Spleen (tissue), 11 donors: ENCODE measurements at regions not wholly inside any gene's neighbourhood (a gene's known extent, or its start where the extent isn't known, plus 50 kb on each side); places are given as distances from the start of the nearest gene placed in this dataset.

ENCODE experiments used
- DNase-seq: peaks from one replicate; pipeline ENCODE4 v3.0.0-alpha.2; 2020
- H3K27ac ChIP-seq, 8 donors: fragments of 200-600 bp; sonication (generic) in 7 of 8; 1 replicate in 4 of 8; 2 replicates in 4 of 8; pipeline versions ENCODE4 v1.5.0 to v1.8.0; 2016 to 2021; ENCODE audit warnings: inconsistent platforms in 4 of 8, mild to moderate bottlenecking in 4 of 8, moderate library complexity in 1 of 8
- H3K27me3 ChIP-seq, 7 donors: fragments of 200-600 bp; sonication (generic) in 6 of 7; replicated peaks in 1 of 7; 1 replicate in 4 of 7; 2 replicates in 3 of 7; pipeline versions ENCODE4 v1.5.0 to v1.8.0; 2016 to 2021; ENCODE audit warnings: inconsistent platforms in 3 of 7, mild to moderate bottlenecking in 1 of 7
- H3K36me3 ChIP-seq, 6 donors: fragments of 200-600 bp; sonication (generic) in 5 of 6; 1 replicate in 4 of 6; 2 replicates in 2 of 6; pipeline versions ENCODE4 v1.5.0 to v1.8.0; 2016 to 2021; ENCODE audit warnings: inconsistent platforms in 2 of 6
- H3K4me1 ChIP-seq, 6 donors: fragments of 200-600 bp; sonication (generic) in 5 of 6; 1 replicate in 3 of 6; 2 replicates in 3 of 6; pipeline versions ENCODE4 v1.5.0 to v1.8.0; 2016 to 2021; ENCODE audit warnings: inconsistent platforms in 3 of 6
- H3K4me3 ChIP-seq, 8 donors: fragments of 200-600 bp; sonication (generic) in 7 of 8; 1 replicate in 4 of 8; 2 replicates in 4 of 8; pipeline versions ENCODE4 v1.5.0 to v1.8.0; 2016 to 2021; ENCODE audit warnings: inconsistent platforms in 4 of 8, mild to moderate bottlenecking in 4 of 8, moderate library complexity in 2 of 8
- H3K9me3 ChIP-seq, 8 donors: fragments of 200-600 bp; sonication (generic) in 7 of 8; 1 replicate in 4 of 8; 2 replicates in 4 of 8; pipeline versions ENCODE4 v1.5.0 to v1.8.0; 2016 to 2021; ENCODE audit warnings: inconsistent platforms in 4 of 8
- POLR2A ChIP-seq, 3 donors: fragments of 450-650 bp; IDR thresholded peaks; one replicate each; pipeline ENCODE4 v1.5.1; 2017; ENCODE audit warnings: antibody characterized with exemption in 3 of 3, mild to moderate bottlenecking in 1 of 3
- POLR2AphosphoS5 ChIP-seq, 3 donors: sonication (generic); formaldehyde crosslinking; IDR thresholded peaks; one replicate each; pipeline ENCODE4 v1.5.1; 2017; ENCODE audit warnings: antibody characterized with exemption in 3 of 3
- WGBS, 5 donors: extraction: QIAGEN DNeasy Blood & Tissue Kit in 3 of 5; methylation state at CpG; one replicate each; pipeline versions ENCODE4 v1.1.5 to v1.1.7; 2013 to 2018; 5-methylcytosine and 5-hydroxymethylcytosine counted together
- intact Hi-C: fragments of 100-400 bp; cut with DNase I; formaldehyde crosslinking; loops from one replicate; pipeline ENCODE4 v1.15.0; 2023; ENCODE audit warnings: low total_unique reads
- TF ChIP-seq, protein P1 (sequence below), 11 experiments: fragments of 200-600 bp in 7 of 11; fragments of 450-650 bp in 4 of 11; sonication (generic) in 4 of 11; IDR thresholded peaks in 8 of 11; conservative IDR thresholded peaks in 3 of 11; 1 replicate in 7 of 11; 2 replicates in 4 of 11; pipeline versions ENCODE4 v1.4.0 to v1.8.0; 2016 to 2021; ENCODE audit warnings: antibody characterized with exemption in 11 of 11, inconsistent platforms in 4 of 11, mild to moderate bottlenecking in 1 of 11
- donor health status: healthy with polysubstance abuse.
- donor health status: DM: no; HTN: no; CAD: no; lungs with moderate emphysema.
- donor health status: DM: no; HTN: no; CAD: no.
- donor health status: Bipolar disorder and iron deficiency.
- donor health status: healthy.
- donor health status: DM: no; HTN: no; CAD: no.
- donor health status: DM: yes; HTN: yes; CAD: no.

DNA sequence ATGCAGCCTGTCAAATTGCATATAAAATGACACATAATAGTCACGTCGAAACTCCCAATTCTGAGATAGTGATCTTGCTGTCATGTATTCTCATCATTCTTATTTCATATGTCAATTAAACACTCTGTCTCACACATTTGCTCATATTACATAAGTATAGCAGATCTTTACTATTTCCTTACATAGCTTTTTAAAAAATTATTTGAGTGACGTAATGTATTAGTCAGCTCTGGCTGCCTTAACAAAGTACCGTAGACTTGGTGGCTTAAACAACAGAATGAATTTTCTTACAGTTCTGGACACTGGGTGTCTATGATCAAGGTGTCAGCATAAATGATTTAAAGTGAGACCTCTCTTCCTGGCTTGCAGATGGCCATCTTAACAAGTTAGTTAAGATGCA, 1032.3 kb upstream of the NRXN1 start:
- intact Hi-C loops = no loop called here
- WGBS, 5 donors = 91 to 96% (median 94%) methylated on average over 4 of the region's 4 CpGs
- TF ChIP-seq, protein P1, sequence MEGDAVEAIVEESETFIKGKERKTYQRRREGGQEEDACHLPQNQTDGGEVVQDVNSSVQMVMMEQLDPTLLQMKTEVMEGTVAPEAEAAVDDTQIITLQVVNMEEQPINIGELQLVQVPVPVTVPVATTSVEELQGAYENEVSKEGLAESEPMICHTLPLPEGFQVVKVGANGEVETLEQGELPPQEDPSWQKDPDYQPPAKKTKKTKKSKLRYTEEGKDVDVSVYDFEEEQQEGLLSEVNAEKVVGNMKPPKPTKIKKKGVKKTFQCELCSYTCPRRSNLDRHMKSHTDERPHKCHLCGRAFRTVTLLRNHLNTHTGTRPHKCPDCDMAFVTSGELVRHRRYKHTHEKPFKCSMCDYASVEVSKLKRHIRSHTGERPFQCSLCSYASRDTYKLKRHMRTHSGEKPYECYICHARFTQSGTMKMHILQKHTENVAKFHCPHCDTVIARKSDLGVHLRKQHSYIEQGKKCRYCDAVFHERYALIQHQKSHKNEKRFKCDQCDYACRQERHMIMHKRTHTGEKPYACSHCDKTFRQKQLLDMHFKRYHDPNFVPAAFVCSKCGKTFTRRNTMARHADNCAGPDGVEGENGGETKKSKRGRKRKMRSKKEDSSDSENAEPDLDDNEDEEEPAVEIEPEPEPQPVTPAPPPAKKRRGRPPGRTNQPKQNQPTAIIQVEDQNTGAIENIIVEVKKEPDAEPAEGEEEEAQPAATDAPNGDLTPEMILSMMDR (IDR thresholded peaks at IDR 0.05 in 8 of 11, conservative IDR thresholded peaks at IDR 0.05 in 3 of 11) = no peak
- TF ChIP-seq POLR2A (IDR thresholded peaks at IDR 0.05) (no peak), POLR2AphosphoS5 (IDR thresholded peaks at IDR 0.05) (no peak)
- H3K9me3 ChIP-seq = peaks cover 0 to 20% (median 5%) of the 10 kb centered on the region in 8 donors
- H3K4me1 ChIP-seq = no peaks in the 10 kb centered on the region
- H3K36me3 ChIP-seq = no peaks in the 10 kb centered on the region
- no peak for DNase-seq
- H3K4me3 ChIP-seq = no peak overlapping the region
- no peak overlapping the region for H3K27ac ChIP-seq
- H3K27me3 ChIP-seq = no peaks in the 10 kb centered on the region

DNA sequence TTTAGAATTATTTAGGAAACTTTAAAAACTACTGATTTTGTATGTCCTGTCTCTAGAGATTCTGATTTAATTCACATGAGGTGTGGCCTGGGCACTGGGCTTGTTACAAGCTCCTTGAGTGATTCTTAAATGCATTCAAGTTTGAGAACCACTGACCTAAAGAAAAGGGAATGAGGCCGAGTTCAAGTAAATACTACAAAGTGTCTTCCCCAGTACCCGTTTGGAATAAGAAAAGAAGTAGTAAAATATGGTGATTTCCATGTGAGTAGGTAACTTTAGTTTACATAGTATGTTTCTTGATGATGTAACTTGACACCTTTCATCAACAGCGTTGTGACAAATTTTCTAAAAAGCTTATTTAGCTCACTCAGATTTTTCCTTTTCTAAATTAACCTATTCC, 1022.9 kb upstream of the NRXN1 start:
- intact Hi-C loops = no loop called here
- Histone ChIP-seq H3K27me3 (no peaks in the 10 kb centered on the region), H3K4me3 (no peak overlapping the region), H3K36me3 (no peaks in the 10 kb centered on the region), H3K27ac (no peak overlapping the region), H3K9me3 (peaks cover 0 to 51% (median 30%) of the 10 kb centered on the region in 8 donors), H3K4me1 (no peaks in the 10 kb centered on the region)
- DNase-seq = no peak
- 51 to 72% (median 61%) methylated on average over 3 of the region's 3 CpGs for WGBS, 5 donors
- TF ChIP-seq POLR2A (IDR thresholded peaks at IDR 0.05) = no peak
- no peak for TF ChIP-seq POLR2AphosphoS5 (IDR thresholded peaks at IDR 0.05)
- TF ChIP-seq, protein P1 (IDR thresholded peaks at IDR 0.05 in 8 of 11, conservative IDR thresholded peaks at IDR 0.05 in 3 of 11) = no peak

DNA sequence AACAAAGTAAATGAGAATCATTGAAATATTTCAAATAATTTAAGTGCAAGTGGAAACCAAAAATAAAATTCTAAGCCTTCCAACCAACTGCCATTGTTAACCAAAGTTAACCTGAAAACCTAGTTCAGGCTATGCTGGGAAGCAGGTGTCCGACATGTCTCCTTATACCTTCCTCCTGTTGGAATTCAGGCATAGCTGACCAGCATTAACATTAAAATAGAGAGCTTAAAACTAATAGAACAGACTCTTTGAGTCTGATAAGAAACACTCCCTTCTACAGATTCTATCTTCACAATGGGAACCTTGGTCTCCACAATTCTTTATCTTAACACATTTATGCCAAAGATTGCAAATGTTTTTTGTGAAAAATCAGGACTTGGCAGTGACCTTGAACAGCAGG, 1004.9 kb upstream of the NRXN1 start:
- no peaks in the 10 kb centered on the region for H3K36me3 ChIP-seq
- 76 to 91% (median 80%) methylated on average over 1 of the region's 1 CpG for WGBS, 5 donors
- no peak overlapping the region for H3K4me3 ChIP-seq
- intact Hi-C loops = no loop called here
- no peaks in the 10 kb centered on the region for H3K4me1 ChIP-seq
- H3K27ac ChIP-seq = no peak overlapping the region
- TF ChIP-seq POLR2A (IDR thresholded peaks at IDR 0.05) = no peak
- no peak for TF ChIP-seq POLR2AphosphoS5 (IDR thresholded peaks at IDR 0.05)
- TF ChIP-seq, protein P1 (IDR thresholded peaks at IDR 0.05 in 8 of 11, conservative IDR thresholded peaks at IDR 0.05 in 3 of 11) = no peak
- H3K9me3 ChIP-seq = no peaks in the 10 kb centered on the region
- DNase-seq = no peak
- no peaks in the 10 kb centered on the region for H3K27me3 ChIP-seq

DNA sequence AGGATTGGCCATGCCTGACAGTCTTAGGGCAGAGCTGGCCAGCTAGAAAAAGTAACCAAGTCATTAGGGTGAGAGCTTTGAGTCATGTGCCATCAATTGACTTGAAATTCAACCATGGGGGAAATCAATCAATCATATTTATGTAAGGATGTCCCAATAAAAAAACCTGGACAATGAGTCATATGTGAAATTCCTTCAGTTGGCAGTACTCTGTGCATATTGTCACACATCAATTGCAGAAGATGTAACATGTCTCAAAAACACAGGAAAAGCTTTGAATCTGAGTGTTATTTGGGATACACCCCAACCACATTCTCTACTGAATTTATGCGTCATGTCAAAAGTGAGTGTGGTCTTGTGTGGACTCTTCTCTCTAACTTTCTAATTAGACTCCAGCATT, 1004.1 kb upstream of the NRXN1 start:
- H3K4me3 ChIP-seq = no peak overlapping the region
- H3K9me3 ChIP-seq = no peaks in the 10 kb centered on the region
- no peaks in the 10 kb centered on the region for H3K27me3 ChIP-seq
- WGBS, 5 donors = 85 to 100% (median 96%) methylated on average over 1 of the region's 1 CpG
- TF ChIP-seq, protein P1 (IDR thresholded peaks at IDR 0.05 in 8 of 11, conservative IDR thresholded peaks at IDR 0.05 in 3 of 11) = no peak
- no peak for TF ChIP-seq POLR2A (IDR thresholded peaks at IDR 0.05)
- no peak for TF ChIP-seq POLR2AphosphoS5 (IDR thresholded peaks at IDR 0.05)
- no peaks in the 10 kb centered on the region for H3K36me3 ChIP-seq
- intact Hi-C loops = no loop called here
- no peaks in the 10 kb centered on the region for H3K4me1 ChIP-seq
- H3K27ac ChIP-seq = no peak overlapping the region
- no peak for DNase-seq
